Right renal cortex interstitium (tissue), 3 donors: ENCODE measurements at regions not wholly inside any gene's neighbourhood (a gene's known extent, or its start where the extent isn't known, plus 50 kb on each side); places are given as distances from the start of the nearest gene placed in this dataset.

Experiments used
- DNase-seq, 3 donors: peaks; one replicate each; pipeline ENCODE4 v3.0.0-alpha.2; 2013; ENCODE audit warnings: low read depth in 3 of 3, low spot score in 2 of 3

DNA sequence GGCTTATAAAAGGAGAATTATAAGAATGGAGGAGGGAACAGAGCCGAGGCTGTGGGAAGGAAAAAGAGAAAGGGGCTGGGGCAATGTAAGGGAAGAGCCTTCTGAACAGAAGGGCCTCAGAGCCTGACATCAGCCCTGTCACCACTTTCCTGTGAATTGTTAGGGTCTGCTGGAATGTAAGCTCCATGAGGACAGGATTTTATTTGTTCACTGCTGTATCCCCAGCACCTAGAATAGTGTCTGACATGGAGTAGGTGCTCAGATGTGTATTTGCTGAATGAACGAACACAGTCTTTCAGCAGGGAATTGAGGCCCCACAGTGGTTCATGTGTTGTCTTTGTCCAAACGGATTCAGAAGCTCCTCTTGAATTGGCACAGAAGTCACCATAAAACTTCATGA lies 251.5 kb downstream of the OPA1 start:
- no peak for DNase-seq

- DNase-seq = no peak
Measured at GRCh38 chr3:193845144-193845543, 252.1 kb downstream of the OPA1 start.

GRCh38 chr3:193846569-193846968 lies 253.6 kb downstream of the OPA1 start:
- no peak for DNase-seq

GRCh38 chr3:193847402-193847801 lies 254.4 kb downstream of the OPA1 start:
- DNase-seq = no peak

- DNase-seq = no peak
Measured at GRCh38 chr3:193848547-193848946, 255.5 kb downstream of the OPA1 start.

- DNase-seq = no peak
Measured at GRCh38 chr3:193850084-193850619, 257.1 kb downstream of the OPA1 start.

DNA sequence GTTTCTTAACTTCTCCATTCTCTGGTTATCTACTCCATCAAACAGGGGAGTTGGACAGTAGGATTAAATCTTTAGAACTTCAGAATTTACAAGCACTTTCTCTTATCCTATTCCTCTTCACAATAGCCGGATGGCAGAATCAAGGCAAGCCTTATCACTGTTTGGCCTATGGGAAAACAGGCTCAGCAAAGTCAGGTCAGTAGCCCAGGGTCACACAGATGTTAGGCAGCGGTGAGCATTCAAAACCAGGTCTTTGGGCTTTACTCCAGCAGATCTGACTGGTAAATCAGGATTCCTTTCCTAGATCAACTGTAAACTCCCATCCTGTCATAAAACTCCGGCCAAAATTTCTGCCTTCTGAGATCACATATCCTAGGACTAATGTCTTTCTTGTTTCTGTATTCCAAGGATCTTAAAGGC lies 258.4 kb downstream of the OPA1 start:
- DNase-seq = no peak

- no peak for DNase-seq
Measured at GRCh38 chr3:193851941-193852674, 259.1 kb downstream of the OPA1 start.

DNA sequence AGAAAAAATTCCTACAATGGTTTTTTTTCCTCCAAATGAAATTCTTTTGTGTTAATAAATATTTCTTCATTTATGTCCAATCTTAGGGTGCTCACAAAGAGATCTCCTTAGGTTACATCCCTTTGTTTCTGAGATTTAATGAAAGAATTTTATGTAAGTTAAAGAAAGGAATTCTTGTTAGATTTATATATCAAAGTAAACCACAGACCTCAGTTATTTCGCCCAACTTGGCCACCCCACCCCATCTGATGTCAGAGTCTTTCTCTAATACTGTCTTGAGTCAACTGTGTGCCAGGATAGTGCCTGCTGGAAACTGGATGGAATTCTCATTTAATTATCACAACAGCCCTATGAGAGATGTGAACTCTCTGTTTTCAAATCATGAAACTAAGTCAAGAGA lies 259.9 kb downstream of the OPA1 start:
- DNase-seq = no peak

GRCh38 chr3:193853511-193854219 lies 260.7 kb downstream of the OPA1 start:
- DNase-seq = no peak

GRCh38 chr3:193857996-193858395 lies 265.0 kb downstream of the OPA1 start:
- DNase-seq = no peak

DNA sequence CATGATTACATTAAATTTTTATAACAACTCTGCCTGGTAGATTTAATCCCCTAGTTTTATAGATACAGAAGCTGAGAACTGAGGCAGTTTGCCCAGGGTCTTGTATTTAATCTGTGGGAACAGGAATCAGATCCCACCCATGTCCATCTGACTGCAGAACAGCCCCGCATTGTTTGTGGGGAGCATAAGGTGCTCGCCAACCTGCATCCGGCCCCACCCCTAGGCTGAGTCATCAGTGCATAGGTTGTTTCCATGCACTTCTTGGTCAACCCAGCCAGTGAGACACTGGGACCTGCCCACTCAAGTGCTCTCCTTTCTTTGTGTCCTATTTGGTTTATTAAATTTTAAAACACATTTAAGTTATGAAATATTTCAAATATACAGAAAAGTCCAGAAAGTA lies 266.2 kb downstream of the OPA1 start:
- no peak for DNase-seq

- no peak for DNase-seq
Measured at GRCh38 chr3:193861012-193861411, 268.0 kb downstream of the OPA1 start.

- no peak for DNase-seq
Measured at GRCh38 chr3:193862843-193863242, 269.8 kb downstream of the OPA1 start.

DNA sequence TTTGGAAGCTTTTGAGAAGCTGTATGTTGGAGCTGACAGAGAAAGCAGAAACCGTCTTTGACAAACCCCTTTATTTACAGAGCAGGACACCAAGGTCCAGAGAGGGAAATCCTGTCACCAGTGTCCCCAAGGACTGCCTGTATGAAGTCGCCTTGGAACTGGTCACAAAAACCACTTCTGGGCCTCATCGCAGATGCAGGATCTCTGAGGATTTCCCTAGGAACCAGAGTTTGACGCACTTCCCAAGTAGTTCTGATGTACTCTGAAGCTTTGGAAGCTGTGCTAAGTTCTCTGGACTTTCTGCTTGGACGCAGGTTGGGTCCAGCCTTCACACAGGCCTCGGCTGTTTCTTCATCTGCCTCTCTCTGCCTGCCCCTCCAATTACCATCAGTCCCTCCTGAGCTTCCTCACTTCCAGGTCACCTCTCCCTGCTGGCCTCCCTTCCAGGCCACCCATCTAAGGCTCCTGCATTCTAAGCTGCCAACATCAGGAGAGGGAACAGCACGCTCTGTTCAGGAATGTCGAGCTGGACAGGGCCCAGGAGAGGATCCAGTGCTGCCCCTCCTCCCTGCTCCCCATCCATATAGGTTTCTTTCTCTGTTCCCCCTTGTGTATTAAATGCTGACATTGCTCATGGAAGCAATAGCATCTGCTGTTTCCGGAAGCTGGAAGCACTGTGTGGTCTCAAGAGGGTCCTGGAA lies 270.8 kb downstream of the OPA1 start:
- DNase-seq = no peak

DNA sequence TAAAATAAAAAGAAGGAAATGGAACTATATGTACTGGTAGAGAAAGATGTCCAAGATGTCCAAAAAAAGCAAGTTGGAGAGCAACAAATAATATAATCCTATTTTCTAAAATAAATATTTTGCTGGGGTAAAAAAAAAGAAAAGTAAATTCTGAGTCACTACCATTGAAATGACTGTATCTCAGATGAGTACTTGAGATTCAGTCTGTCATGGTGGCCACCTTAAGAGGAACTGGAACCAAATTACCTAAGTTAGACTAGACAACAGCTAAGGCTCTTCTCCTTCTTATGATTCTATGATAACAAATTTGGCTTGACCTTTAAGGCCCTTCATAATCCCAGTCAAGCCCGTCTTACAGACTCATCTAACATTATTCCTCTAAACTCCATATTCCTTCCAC lies 270.6 kb upstream of the HES1 start:
- DNase-seq = no peak

GRCh38 chr3:193865896-193866480 lies 270.0 kb upstream of the HES1 start:
- no peak for DNase-seq

DNA sequence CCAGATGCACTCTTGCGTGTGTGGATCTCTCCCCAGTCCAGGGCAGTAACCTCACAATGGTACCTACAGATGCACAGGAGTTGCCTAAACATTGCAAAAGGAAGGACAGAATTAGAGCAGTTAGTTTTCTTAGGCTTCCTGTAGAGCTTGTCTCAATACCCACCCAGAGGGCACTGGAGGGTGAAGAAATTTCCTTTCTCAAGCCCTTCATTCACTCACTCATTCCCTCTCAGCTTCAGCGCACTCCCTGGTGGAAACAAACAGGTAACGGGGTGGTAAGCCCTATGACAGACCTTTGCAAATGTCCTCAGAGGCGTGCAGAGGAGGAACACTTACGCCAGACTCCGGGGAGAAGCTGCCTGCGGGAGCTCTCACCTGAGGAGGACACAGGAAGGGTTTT lies 267.4 kb upstream of the HES1 start:
- DNase-seq = no peak

DNA sequence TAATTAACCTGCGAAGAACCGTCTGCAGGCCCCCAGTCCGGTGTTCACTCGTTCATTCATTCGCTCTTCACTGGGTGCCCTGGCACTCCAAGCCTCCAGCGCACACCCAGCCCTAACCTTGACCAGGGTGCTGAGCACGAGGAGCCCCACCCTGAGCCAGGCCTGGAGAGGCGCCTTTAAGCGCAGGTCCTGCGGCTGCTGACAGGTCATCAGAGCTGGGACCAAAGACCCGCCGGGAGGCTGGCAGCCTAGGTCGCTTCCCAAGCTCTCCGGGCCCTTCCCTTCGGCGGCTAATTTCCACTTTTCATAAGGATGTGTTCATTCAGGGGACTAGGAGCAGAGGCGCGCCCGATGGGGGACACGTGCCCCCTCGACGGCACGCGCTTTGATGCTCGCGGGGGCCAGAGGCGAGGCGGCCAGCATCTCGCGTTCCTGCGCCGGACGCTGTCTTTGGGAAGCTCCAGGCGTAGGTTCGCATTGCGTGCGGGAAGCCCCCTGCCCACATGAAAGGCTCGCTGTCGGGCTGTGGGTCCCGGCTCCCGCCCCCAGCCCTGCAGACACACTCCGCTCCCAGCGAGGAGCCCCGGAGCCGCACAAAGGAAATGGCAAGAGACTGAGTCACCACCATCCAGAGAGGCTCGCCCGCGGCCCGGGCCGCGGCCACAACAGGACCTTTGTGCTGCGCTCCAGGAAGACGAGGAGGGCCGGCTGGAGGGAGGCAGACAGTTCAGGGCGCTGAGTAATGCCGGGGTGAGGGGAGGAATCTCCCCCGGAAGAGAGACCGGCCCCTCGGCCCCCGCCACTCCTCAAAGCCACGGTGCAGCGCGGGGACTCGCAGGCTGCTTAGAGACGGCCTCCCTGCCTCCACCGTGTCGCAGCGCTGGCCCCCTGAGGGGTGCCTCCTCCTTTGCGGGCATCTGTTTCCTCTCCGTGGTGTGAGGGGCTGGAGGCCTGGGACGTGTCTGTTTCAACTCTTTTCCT lies 266.4 kb upstream of the HES1 start:
- DNase-seq = no peak
